HG03175 (cell line): ENCODE measurements at regions not wholly inside any gene's neighbourhood (a gene's known extent, or its start where the extent isn't known, plus 50 kb on each side); places are given as distances from the start of the nearest gene placed in this dataset.

Experiments
- ATAC-seq: cut with Tn5 transposase; IDR thresholded peaks from one replicate; pipeline ENCODE4 v1.9.1; 2021; ENCODE audit warnings: mild to moderate bottlenecking, moderate library complexity; ENCODE audit not compliant: unreplicated experiment

DNA sequence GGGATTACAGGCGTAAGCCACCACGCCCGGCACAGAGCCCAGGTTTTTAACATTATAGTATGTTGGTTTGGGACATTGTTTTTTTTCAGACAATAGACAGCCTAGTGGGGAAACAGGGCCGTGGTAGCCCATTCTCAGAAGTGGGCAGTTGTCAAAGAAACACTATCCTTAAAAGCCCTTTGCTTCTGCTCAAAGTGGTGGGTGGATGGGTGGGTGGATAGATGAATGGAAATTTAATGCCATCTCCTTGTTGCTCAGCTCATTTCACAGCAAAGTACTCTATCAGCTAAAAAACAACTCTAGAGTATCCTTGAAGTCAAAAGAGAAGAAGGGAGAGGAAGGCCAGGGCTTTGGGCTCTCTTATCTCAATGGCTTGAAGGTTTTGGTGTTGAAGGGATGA lies 137.8 kb downstream of the RRAGC start:
- no peak for ATAC-seq

DNA sequence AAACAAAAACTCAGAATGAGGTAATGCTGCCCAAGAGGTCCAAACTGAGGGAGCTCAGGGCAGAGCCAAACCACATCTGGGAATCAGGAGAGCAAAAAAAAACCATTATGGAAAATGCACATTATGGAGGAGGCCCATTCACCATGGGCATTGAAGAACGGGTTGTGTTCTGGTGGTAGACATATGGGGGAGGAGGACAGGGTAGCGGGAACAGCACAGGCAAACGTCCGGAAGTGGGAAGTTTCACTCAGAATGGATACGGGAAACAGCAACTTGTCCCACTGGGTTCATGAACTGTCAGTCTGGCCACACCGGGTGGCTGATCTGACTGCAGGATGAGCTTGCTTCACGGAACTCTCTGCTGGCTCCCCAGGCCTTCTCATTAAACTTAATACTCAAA lies 139.7 kb downstream of the RRAGC start:
- no peak for ATAC-seq

GRCh38 chr1:38718031-38718430 lies 141.5 kb downstream of the RRAGC start:
- ATAC-seq, result no peak

- no peak for ATAC-seq
Observed at GRCh38 chr1:38716229-38716628, 143.3 kb downstream of the RRAGC start.

DNA sequence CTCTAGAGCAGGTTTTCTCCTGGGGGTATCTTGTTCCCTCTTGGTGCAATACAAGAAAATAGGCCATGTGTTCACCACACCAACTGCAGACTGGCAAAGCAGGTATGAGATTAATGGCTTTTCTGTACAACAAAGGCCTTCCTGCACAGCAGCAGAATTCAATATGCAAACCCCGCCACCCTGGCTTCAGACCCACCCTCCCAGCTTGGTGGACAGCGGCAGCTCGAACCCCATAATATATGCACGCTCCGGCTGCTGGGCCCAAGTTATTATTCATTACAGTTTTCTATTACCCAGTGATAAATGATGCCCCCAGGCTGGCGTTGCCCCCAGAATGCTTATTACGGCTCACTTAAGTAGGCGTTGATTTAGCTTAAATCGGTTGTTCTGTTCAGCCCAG lies 144.2 kb downstream of the RRAGC start:
- no peak for ATAC-seq

- ATAC-seq, result no peak
Observed at GRCh38 chr1:38712046-38712445, 147.5 kb downstream of the RRAGC start.

GRCh38 chr1:38708701-38709258 lies 150.8 kb downstream of the RRAGC start:
- no peak for ATAC-seq

DNA sequence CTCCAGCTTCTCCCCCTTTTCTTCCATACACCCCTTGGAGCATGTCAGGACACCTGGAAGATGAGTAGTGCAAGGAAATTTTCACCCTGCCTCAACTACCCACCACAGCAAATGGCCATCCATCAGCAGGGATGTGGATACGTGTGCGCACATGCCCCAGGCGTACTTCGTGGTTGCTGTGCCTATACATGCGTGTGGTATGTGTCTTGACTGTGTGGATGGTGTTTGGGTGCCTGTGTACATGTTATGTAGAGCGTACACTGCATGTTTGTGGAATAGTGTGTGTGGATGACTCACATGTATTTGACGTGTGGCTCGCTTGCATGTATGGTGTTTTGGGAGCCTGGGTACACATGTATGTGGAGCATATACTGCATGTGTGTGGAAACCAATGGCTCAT lies 158.5 kb downstream of the RRAGC start:
- ATAC-seq, result no peak

- ATAC-seq, result no peak
Observed at GRCh38 chr1:38700077-38700470, 159.5 kb downstream of the RRAGC start.

GRCh38 chr1:38699330-38700076 lies 160.1 kb downstream of the RRAGC start:
- ATAC-seq, result no peak

DNA sequence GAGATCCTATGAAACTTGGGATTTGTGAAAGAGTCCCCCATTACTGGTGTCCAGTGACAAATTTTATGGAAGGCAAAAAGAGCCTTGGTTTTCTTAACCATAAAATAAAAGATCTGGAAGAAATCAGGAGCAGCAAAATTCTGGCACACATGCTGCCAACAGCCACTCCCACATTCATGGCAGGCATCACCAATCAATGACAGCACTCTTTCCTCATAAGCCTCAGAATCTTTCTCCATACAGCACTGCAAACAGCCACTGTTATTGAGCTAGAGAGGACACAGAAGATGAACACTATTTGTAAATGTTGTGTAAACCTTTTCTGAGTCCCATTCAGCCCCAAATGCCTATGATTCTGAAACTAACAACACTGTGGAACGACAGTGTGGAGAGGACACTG lies 162.2 kb downstream of the RRAGC start:
- no peak for ATAC-seq

DNA sequence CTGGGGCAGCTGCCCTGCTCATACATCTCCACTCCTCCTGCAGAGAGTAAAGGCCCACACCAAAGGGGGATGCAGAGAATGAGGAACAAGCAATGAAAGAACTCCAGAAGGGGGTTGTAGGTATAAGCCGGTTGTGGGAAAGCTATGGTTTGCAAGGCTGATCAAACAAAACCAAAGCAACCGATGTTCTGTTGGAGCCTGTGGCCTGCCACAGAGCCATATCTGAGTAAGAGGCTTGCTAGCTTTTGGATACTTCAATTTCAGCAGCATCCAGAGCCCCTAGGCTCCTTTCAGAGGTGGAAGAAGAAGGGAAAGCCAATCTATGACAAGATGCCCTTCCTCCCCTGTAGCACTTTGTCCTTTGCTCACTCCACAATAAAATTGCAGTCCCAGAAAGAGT lies 163.2 kb downstream of the RRAGC start:
- no peak for ATAC-seq

DNA sequence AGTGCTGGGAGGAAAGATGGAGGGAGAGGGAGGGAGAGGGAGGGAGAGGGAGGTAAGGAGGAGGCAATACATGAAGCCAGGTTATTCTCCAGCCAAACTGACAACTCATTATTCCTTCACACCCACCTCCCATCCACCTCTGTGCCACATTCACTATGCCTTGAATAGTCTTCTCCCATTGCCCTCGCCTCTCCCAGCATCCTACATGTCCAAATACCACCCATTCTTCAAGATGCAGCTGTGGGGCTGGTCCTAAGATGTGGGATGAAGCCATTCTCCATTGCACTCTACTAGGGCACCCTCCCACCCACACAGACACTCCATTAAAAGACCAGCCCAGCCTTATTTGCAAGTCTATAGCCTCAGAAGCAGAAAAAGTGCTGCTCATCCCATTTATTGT lies 165.8 kb downstream of the RRAGC start:
- no peak for ATAC-seq

GRCh38 chr1:38693031-38693430 lies 166.5 kb downstream of the RRAGC start:
- ATAC-seq, result no peak

DNA sequence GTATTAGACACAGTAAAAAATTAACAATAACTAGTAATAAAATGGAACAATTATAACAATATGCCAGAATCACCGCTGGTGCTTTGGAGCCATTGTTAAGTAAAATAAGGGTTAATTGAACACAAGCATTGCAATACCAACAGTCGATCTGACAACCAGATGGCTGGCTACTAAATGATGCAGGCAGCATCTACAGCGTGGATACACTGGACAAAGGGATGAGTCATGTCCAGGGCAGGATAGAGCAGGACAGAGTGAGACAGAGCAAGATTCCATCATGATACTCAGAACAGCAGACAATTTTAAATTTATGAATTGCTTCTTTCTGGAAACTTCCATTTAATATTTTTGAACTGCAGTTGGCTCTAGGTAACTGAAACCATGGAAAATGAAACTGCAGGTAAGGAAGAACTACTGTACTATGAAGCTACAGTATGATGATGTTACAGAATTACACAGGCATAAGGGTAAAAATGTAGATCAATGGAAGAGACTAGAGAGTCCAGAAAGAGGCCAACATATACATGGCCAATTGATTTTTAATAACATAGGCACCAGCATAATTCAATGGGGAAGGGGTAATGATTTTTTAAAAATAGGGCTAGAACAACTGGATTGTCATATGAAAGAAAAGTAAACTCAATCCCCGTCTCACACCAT lies 168.7 kb downstream of the RRAGC start:
- ATAC-seq, result no peak

GRCh38 chr1:38686927-38687255 lies 172.7 kb downstream of the RRAGC start:
- no peak for ATAC-seq

DNA sequence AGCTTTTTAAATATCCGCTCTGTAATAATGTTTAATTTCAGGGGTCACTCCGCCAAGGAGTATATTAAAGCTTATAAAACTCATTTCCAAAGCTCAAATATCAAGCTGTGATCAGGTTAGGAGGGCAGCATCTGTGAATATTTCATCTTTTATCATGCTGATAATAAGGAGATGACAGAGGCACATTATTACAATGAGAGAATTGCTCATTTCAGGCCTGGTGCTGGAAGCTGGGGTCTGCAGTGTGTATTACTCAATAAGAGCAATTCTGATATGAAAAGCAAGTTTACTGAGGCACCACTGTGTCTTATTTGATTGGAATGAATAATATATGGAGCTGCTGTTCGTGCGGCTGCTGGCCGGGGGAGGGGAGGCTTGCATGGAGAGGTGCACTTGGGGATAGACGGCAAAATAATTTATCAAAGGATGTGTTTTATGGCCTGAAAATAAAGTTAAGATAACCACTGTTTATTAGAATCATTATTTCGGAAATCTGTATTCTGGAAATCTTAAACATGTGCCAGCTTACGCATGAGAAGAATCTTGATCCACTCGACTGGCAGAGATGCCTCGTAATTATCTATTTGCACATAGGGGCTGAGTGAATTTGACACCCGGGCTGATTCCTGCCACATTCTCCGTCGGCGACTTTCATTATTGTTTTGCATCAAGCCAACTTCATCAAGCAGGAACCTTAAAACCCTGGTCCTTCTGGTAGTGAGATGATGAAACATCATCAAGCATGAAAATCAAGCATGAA lies 173.2 kb downstream of the RRAGC start:
- no peak for ATAC-seq

DNA sequence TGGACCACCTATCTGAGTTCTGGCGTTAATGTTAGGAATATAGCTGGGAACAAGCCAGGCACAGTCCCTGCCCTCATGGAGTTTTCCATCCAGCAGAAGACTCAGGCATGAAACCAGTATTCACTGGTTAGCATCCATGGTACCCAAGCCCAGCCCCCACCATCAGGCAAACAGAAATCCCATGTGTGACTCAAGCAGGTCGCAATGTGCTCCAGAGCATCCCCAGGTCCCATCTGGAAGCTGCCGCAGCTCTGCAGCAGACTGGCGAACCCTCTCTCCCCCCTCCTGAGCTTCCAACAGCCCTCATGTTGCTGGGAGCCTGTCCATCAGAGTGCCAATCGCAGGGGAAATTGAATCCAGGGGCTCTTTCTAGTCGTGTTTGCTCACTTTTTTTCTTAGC lies 174.2 kb downstream of the RRAGC start:
- no peak for ATAC-seq

- no peak for ATAC-seq
Observed at GRCh38 chr1:38680801-38681510, 178.6 kb downstream of the RRAGC start.

DNA sequence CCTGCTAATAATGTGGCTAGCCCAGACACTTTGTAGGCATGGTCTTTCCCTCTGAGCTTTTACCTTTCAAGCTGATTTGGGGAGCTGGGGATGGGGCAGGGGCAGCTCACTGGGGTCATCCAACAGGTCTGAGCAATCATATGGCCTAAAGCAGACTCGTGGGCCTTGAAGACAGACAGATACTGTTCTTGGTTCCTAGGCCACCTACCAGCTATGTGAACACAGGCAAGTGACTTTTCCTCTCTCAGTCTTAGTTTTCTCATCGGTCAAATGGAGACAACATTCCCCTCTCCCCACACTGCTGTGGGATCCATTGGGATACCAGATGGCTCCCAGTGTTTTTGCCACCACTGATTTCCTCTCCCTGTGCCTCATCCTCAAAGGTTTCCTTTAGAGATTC lies 181.8 kb downstream of the RRAGC start:
- no peak for ATAC-seq

DNA sequence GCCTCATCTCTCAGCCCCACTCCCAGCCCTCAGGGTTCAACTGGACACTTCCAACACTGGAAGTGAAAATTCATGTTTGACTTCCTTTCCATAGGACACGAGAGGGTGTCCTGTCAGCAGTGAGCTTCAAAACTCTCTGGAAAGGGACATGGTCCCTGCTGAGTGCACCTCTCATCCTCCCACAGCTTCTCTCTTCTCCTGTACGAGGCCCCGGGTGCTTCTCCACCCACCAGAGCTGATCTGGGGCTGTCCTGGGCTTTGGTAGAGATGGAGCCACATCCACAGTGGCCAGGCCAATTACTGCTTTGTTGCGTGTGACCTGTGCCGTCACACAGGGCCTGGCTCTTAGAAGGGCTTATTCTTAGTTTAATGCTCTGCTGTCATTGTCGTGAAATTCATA lies 182.3 kb downstream of the RRAGC start:
- ATAC-seq, result no peak
